ENCODE measurements at regions not wholly inside any gene's neighbourhood (a gene's known extent, or its start where the extent isn't known, plus 50 kb on each side); places are given as distances from the start of the nearest gene placed in this dataset.

DNA sequence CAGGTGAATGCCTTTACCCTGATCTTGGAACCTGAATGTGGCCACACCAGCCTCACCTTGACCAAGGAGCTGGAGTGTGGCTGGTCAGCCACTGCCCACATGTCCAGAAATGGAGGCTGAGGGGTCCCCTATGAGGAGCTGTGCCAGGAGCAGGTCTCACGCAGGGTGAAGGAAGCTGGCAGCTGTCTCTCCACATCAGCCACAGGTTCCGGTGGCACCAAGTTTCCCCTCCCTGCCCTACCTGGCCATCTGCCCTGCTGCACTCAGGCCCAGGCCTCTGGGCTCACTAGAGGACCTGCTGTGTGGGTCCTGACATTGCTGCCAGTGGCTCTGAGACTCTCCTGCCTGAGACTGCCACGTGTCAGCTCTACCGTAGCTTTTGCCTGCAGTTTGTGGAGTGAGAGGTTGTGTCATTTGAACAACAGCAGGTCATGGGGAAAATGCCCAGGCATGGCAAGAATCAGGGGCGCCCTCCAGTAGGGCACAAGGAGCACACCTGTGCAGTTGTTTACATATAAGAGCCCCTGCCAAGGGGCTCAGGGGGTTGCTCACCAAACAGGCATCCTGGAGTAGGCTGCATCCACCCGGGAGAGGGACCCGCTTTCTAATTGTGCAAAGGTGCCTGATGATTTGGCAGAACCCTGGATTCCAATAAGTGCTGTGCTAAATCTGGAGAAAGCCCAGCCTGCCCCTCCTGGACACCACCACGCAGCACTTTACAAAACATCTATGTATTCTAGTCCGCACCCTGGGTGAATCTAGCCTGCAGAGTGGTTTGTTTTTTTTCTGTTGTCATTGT lies 258.5 kb upstream of the TLE3 start:
- TF ChIP-seq EZH2 (IDR thresholded peaks at IDR 0.05), result no peak
- TF ChIP-seq POLR2AphosphoS5 (IDR thresholded peaks at IDR 0.05; ENCODE audit: borderline replicate concordance, low read depth, low read length), result no peak
- TF ChIP-seq FOXP2 (optimal IDR thresholded peaks at IDR 0.05; ENCODE audit: control extremely low read depth, extremely low read length, insufficient read depth), result no peak
- no peak overlapping the region for H3K9ac ChIP-seq (ENCODE audit: insufficient read length)
- H3K27ac ChIP-seq, result no peak overlapping the region
- H3K9me3 ChIP-seq (ENCODE audit: low read depth, low read length), result no peaks in the 10 kb centered on the region
- H3K4me3 ChIP-seq, result no peak overlapping the region
- no peak for DNase-seq (ENCODE audit: low read depth, low spot score)
- no peaks in the 10 kb centered on the region for H3K36me3 ChIP-seq (ENCODE audit: insufficient read depth, low read length)

DNA sequence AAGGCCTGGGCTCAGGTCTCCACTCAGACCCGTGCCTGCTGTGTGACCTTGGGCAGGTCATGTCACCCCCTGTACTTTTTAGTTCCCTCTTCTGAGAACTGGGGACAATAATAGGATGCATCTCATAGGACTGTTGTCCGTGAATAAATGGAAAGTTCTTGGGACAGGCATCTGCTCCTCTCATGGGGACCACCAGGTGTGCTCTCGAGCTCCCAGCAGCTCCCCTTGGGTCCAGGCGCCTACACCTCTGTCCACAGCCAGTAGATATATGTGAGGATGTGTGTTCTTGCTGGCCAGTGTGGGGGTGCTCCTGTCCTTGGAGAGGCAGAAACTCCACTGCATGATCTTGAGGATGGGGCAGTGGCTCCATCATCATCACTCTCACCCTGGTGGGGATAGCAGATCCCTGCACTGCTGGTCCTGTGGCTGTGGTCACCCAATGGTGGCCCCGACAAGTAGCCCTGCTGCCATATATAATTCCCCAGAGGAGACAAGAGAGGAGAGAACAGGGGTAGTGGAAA lies 257.6 kb upstream of the TLE3 start:
- no peak overlapping the region for H3K9ac ChIP-seq (ENCODE audit: insufficient read length)
- H3K36me3 ChIP-seq (ENCODE audit: insufficient read depth, low read length), result no peaks in the 10 kb centered on the region
- no peak overlapping the region for H3K27ac ChIP-seq
- no peak overlapping the region for H3K4me3 ChIP-seq
- TF ChIP-seq FOXP2 (optimal IDR thresholded peaks at IDR 0.05; ENCODE audit: control extremely low read depth, extremely low read length, insufficient read depth) (no peak), POLR2AphosphoS5 (IDR thresholded peaks at IDR 0.05; ENCODE audit: borderline replicate concordance, low read depth, low read length) (no peak), EZH2 (IDR thresholded peaks at IDR 0.05) (no peak)
- no peak for DNase-seq (ENCODE audit: low read depth, low spot score)
- no peaks in the 10 kb centered on the region for H3K9me3 ChIP-seq (ENCODE audit: low read depth, low read length)

DNA sequence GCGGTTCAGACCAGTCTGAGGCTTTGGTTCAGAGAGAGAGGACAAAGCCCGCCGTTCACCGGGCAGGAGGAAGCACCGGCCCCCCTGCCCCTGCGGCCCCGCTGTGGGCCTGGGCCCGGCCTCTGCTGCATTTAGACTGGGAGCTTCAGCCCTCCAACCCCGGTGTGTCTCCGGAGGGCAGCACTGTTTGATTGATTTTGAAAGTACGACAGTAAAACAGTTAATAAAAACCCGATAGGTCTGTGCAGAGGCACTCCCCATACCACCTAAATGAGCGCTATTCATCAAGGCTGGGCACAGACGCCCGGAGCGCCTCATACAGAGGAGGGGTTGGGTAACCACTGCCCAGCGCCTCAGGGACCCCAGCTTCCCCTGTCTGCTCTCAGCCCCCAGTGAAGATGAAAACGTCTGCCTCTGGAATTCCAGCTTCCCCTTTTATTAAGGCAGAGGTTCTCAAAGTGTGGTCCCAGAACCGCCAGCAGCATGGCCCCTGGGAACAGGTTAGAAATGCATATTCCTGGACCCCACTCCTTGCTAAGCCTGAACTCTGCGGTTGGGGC lies 256.7 kb upstream of the TLE3 start:
- Histone ChIP-seq H3K9ac (ENCODE audit: insufficient read length) (no peak overlapping the region), H3K27ac (no peak overlapping the region), H3K4me3 (no peak overlapping the region), H3K9me3 (ENCODE audit: low read depth, low read length) (no peaks in the 10 kb centered on the region), H3K36me3 (ENCODE audit: insufficient read depth, low read length) (no peaks in the 10 kb centered on the region)
- TF ChIP-seq FOXP2 (optimal IDR thresholded peaks at IDR 0.05; ENCODE audit: control extremely low read depth, extremely low read length, insufficient read depth), result no peak
- TF ChIP-seq EZH2 (IDR thresholded peaks at IDR 0.05), result no peak
- TF ChIP-seq POLR2AphosphoS5 (IDR thresholded peaks at IDR 0.05; ENCODE audit: borderline replicate concordance, low read depth, low read length), result no peak
- no peak for DNase-seq (ENCODE audit: low read depth, low spot score)

DNA sequence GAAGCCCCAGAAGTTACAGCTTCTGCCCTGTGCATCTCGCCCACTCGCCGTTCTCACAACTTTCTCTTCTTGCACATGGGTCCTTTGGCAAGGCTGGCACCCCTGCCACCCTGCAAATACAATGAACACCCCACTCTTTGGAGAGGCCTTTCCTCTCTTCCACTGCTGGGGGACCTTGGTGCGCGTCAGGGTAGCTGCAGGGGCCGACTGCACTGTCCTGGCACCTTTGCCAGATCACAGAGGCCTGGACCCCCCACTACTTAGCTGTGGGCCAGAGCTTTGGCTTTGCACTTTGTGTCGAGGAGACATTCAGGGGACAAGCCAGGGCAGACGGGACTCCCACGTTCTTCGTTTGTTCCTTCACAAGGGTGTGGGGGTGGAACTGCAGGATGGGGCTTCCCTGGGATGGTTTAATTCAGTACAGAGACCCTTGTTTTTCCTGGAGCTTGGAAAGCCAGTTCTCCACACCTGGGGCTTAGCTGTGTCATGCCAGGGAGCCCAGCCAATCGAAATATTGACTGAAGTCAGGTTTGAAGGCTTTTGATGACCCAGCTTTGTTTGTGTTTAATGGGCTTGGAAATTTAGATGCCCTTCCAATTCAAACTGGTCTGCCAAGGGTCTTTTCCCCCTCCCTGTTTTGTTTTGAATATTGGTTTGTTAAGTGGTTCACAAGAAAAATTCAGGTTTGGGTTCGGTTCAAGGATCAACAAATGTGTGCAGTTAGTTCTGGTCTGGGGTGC lies 256.1 kb upstream of the TLE3 start:
- DNase-seq (ENCODE audit: low read depth, low spot score), result no peak
- H3K9me3 ChIP-seq (ENCODE audit: low read depth, low read length), result no peaks in the 10 kb centered on the region
- no peak for TF ChIP-seq POLR2AphosphoS5 (IDR thresholded peaks at IDR 0.05; ENCODE audit: borderline replicate concordance, low read depth, low read length)
- TF ChIP-seq EZH2 (IDR thresholded peaks at IDR 0.05), result no peak
- no peak for TF ChIP-seq FOXP2 (optimal IDR thresholded peaks at IDR 0.05; ENCODE audit: control extremely low read depth, extremely low read length, insufficient read depth)

DNA sequence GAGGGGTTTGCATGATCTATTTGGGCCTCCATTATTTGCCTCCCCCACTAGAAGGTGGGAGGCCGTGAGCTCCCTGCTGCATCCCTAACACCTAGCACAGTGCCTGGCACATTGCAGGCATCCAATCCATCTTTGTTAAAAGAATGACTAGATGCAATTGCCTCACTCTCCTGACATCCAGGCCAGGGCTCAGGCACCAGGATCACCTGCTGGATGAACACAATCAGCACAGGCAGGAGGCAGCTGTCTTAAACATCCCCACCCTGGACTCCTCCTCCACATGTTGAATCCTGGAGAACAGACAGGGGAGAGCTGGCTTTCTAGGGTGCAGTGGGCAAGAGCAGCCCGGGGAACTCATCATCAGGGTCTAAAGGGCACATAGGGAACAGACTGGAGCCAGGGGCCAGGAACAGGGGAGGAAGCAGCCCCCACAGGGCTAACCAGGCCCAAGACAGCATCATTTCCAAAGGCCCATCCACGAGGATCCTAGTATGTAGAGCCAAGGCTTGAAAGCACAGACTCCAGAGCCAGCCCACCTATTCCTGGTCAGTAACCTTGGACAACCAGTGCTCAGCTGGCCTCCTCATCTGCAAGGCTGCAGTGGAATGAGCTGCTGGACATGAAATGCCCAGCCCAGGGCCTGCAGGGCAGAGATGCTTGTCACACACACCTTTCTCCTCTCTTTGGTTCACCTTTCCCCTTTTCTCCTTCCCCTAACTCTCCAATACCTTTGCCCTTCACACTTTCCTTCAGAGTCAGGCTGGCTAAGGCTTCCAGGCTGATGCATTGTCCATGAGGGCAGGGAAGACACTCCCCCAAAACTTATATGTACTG lies 254.4 kb upstream of the TLE3 start:
- H3K9ac ChIP-seq (ENCODE audit: insufficient read length), result no peak overlapping the region
- H3K4me3 ChIP-seq, result no peak overlapping the region
- no peak for DNase-seq (ENCODE audit: low read depth, low spot score)
- no peak overlapping the region for H3K27ac ChIP-seq
- H3K9me3 ChIP-seq (ENCODE audit: low read depth, low read length), result no peaks in the 10 kb centered on the region
- TF ChIP-seq FOXP2 (optimal IDR thresholded peaks at IDR 0.05; ENCODE audit: control extremely low read depth, extremely low read length, insufficient read depth), result no peak
- TF ChIP-seq POLR2AphosphoS5 (IDR thresholded peaks at IDR 0.05; ENCODE audit: borderline replicate concordance, low read depth, low read length), result no peak
- TF ChIP-seq EZH2 (IDR thresholded peaks at IDR 0.05), result no peak
- H3K36me3 ChIP-seq (ENCODE audit: insufficient read depth, low read length), result no peaks in the 10 kb centered on the region

More for the DNA sequence above, 256.1 kb upstream of the TLE3 start:
- Histone ChIP-seq H3K36me3 (ENCODE audit: insufficient read depth, low read length) (no peaks in the 10 kb centered on the region), H3K27ac (no peak overlapping the region), H3K9ac (ENCODE audit: insufficient read length) (no peak overlapping the region), H3K4me3 (no peak overlapping the region)

DNA sequence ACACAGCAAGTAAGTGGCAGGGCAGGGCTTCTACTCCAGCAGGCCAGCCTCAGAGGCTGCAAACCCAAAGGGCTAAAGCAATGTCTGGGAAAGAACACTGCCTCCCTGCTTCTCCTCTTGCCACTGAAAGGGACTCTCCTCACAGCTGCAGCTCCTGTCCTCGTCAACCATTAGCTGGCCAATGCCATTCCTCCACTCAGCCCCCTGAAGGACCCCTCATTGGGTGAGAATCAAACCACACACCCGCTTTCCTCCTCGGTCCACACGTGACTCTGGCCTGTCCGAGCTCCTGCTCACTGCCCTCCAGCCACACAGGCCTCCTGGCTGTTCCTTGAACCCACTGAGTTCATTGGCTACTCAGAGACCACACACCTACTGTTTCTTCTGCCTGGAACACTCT lies 253.7 kb upstream of the TLE3 start:
- H3K4me3 ChIP-seq, result no peak overlapping the region
- DNase-seq (ENCODE audit: low read depth, low spot score), result no peak
- no peak for TF ChIP-seq EZH2 (IDR thresholded peaks at IDR 0.05)
- TF ChIP-seq FOXP2 (optimal IDR thresholded peaks at IDR 0.05; ENCODE audit: control extremely low read depth, extremely low read length, insufficient read depth), result no peak
- TF ChIP-seq POLR2AphosphoS5 (IDR thresholded peaks at IDR 0.05; ENCODE audit: borderline replicate concordance, low read depth, low read length), result no peak
- H3K27ac ChIP-seq, result no peak overlapping the region
- H3K9me3 ChIP-seq (ENCODE audit: low read depth, low read length), result no peaks in the 10 kb centered on the region
- H3K36me3 ChIP-seq (ENCODE audit: insufficient read depth, low read length), result no peaks in the 10 kb centered on the region
- H3K9ac ChIP-seq (ENCODE audit: insufficient read length), result no peak overlapping the region

- TF ChIP-seq EZH2 (IDR thresholded peaks at IDR 0.05), result no peak
- TF ChIP-seq POLR2AphosphoS5 (IDR thresholded peaks at IDR 0.05; ENCODE audit: borderline replicate concordance, low read depth, low read length), result no peak
- no peak for TF ChIP-seq FOXP2 (optimal IDR thresholded peaks at IDR 0.05; ENCODE audit: control extremely low read depth, extremely low read length, insufficient read depth)
- H3K4me3 ChIP-seq, result no peak overlapping the region
- no peak for DNase-seq (ENCODE audit: low read depth, low spot score)
Measured at GRCh38 chr15:70348581-70349344, 251.0 kb upstream of the TLE3 start.

More at GRCh38 chr15:70348581-70349344, 251.0 kb upstream of the TLE3 start:
- no peak overlapping the region for H3K27ac ChIP-seq
- no peak overlapping the region for H3K9ac ChIP-seq (ENCODE audit: insufficient read length)
- no peaks in the 10 kb centered on the region for H3K36me3 ChIP-seq (ENCODE audit: insufficient read depth, low read length)
- H3K9me3 ChIP-seq (ENCODE audit: low read depth, low read length), result no peaks in the 10 kb centered on the region

All from SK-N-MC (cell line).